RWPE2 (cell line): ENCODE measurements at regions not wholly inside any gene's neighbourhood (a gene's known extent, or its start where the extent isn't known, plus 50 kb on each side); places are given as distances from the start of the nearest gene placed in this dataset.

Source experiments
- ATAC-seq: fragments of 200-7000 bp; cut with Tn5 transposase; 3 replicates; pipeline ENCODE4 v1.9.1; 2021; ENCODE audit warnings: low read depth
- DNase-seq: peaks from one replicate; pipeline ENCODE4 v3.0.0-alpha.2; 2020; ENCODE audit warnings: low spot score
- H3K27ac ChIP-seq: fragments of 450-650 bp; 2 replicates; pipeline ENCODE4 v1.5.1; 2017; ENCODE audit warnings: mild to moderate bottlenecking; ENCODE audit not compliant: poor library complexity, severe bottlenecking
- H3K27me3 ChIP-seq: fragments of 250-450 bp; sonication (Bioruptor Pico); 2 replicates; pipeline ENCODE4 v1.5.1; 2021; ENCODE audit warnings: mild to moderate bottlenecking, moderate library complexity; ENCODE audit not compliant: insufficient read depth, poor library complexity, severe bottlenecking
- H3K36me3 ChIP-seq: fragments of 250-450 bp; sonication (Bioruptor Pico); 2 replicates; pipeline ENCODE4 v1.5.1; 2020; ENCODE audit warnings: low read depth, mild to moderate bottlenecking, moderate library complexity
- H3K4me1 ChIP-seq: fragments of 250-450 bp; sonication (Bioruptor Pico); 2 replicates; pipeline ENCODE4 v1.5.1; 2021; ENCODE audit warnings: mild to moderate bottlenecking, moderate library complexity; ENCODE audit not compliant: insufficient read depth, poor library complexity, severe bottlenecking
- H3K4me3 ChIP-seq: fragments of 250-450 bp; sonication (Bioruptor Pico); 2 replicates; pipeline ENCODE4 v1.5.1; 2021; ENCODE audit warnings: mild to moderate bottlenecking, moderate library complexity; ENCODE audit not compliant: severe bottlenecking
- H3K9me3 ChIP-seq: fragments of 250-450 bp; sonication (Bioruptor Pico); 2 replicates; pipeline ENCODE4 v1.5.1; 2021; ENCODE audit warnings: mild to moderate bottlenecking, moderate library complexity; ENCODE audit not compliant: severe bottlenecking
- TF ChIP-seq, protein P1 (sequence below): fragments of 450-650 bp; IDR thresholded peaks from one replicate; pipeline ENCODE4 v1.5.1; 2017; ENCODE audit warnings: mild to moderate bottlenecking, moderate library complexity; ENCODE audit not compliant: poor library complexity, severe bottlenecking

DNA sequence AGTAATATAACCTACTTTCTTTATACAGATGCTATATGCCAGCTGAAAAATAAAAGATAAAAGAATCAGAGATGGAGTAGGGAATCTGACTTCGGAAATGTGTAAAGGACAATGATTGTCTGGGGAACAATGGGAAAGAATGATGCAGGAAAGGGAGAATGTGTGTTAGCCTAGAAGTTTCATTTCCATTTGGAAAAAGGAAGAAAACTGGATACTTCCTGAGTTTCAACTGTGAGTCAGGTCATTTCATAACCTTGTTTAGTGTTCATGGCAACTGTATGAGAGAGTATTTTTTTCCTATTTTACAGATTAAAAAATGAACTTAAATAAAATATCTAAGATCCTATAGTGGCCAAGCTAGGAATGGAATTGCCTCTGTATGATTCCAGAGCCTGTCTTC lies 261.3 kb upstream of the NECTIN3 start:
- TF ChIP-seq, protein P1, sequence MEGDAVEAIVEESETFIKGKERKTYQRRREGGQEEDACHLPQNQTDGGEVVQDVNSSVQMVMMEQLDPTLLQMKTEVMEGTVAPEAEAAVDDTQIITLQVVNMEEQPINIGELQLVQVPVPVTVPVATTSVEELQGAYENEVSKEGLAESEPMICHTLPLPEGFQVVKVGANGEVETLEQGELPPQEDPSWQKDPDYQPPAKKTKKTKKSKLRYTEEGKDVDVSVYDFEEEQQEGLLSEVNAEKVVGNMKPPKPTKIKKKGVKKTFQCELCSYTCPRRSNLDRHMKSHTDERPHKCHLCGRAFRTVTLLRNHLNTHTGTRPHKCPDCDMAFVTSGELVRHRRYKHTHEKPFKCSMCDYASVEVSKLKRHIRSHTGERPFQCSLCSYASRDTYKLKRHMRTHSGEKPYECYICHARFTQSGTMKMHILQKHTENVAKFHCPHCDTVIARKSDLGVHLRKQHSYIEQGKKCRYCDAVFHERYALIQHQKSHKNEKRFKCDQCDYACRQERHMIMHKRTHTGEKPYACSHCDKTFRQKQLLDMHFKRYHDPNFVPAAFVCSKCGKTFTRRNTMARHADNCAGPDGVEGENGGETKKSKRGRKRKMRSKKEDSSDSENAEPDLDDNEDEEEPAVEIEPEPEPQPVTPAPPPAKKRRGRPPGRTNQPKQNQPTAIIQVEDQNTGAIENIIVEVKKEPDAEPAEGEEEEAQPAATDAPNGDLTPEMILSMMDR, result no peak
- Histone ChIP-seq H3K9me3 (no peaks in the 10 kb centered on the region), H3K27me3 (no peaks in the 10 kb centered on the region), H3K4me3 (no peak overlapping the region), H3K36me3 (no peaks in the 10 kb centered on the region), H3K4me1 (peaks cover 40% of the 10 kb centered on the region), H3K27ac (peak overlapping the region; percentile 22)
- no peak for ATAC-seq
- no peak for DNase-seq

DNA sequence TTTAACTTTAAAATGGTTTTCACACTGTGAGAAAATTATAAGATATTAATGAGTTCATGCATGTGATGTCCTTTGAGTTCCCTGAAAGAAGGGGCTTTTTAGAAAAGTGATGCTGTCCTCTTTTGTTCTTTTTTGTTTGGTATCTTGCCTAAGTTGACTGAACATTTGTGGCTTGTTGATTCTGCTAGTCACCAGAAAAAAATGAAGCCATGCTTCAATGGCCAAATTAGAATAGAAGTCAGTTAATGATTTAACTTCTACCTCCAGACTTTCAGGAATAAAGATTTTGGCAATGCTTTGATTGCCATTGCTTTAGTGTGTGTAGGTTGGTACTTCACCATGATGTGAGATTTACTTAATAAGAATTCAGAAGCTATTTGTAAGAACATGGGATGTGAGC lies 260.6 kb upstream of the NECTIN3 start:
- peaks cover 43% of the 10 kb centered on the region for H3K4me1 ChIP-seq
- H3K9me3 ChIP-seq, result no peaks in the 10 kb centered on the region
- no peak overlapping the region for H3K4me3 ChIP-seq
- no peaks in the 10 kb centered on the region for H3K27me3 ChIP-seq
- no peak for DNase-seq
- no peaks in the 10 kb centered on the region for H3K36me3 ChIP-seq
- H3K27ac ChIP-seq, result no peak overlapping the region
- TF ChIP-seq, protein P1, result no peak
- no peak for ATAC-seq

DNA sequence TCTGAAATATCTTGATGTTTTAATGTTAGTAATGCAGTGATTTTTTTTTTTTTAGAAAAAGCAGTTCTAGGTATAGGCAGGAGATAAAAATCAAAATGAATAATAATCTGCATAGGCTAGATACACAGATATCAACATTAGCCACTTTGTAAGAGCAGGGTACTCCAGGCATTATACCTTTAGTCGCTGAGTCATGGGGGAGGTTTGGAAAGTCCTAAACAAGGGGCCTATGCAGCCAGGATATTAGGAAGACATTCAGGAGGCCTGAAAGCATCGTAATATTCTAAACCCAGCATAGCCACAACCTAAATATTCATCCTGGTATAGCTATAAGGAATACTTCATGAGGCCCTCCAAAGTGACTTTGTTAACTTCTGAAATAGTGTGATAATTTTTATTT lies 258.1 kb upstream of the NECTIN3 start:
- DNase-seq (no peak), ATAC-seq (no peak)
- no peak overlapping the region for H3K4me3 ChIP-seq
- H3K27me3 ChIP-seq, result no peaks in the 10 kb centered on the region
- H3K4me1 ChIP-seq, result peaks cover 40% of the 10 kb centered on the region
- H3K27ac ChIP-seq, result peak overlapping the region; percentile 97
- no peaks in the 10 kb centered on the region for H3K36me3 ChIP-seq
- TF ChIP-seq, protein P1, result no peak
- no peaks in the 10 kb centered on the region for H3K9me3 ChIP-seq

DNA sequence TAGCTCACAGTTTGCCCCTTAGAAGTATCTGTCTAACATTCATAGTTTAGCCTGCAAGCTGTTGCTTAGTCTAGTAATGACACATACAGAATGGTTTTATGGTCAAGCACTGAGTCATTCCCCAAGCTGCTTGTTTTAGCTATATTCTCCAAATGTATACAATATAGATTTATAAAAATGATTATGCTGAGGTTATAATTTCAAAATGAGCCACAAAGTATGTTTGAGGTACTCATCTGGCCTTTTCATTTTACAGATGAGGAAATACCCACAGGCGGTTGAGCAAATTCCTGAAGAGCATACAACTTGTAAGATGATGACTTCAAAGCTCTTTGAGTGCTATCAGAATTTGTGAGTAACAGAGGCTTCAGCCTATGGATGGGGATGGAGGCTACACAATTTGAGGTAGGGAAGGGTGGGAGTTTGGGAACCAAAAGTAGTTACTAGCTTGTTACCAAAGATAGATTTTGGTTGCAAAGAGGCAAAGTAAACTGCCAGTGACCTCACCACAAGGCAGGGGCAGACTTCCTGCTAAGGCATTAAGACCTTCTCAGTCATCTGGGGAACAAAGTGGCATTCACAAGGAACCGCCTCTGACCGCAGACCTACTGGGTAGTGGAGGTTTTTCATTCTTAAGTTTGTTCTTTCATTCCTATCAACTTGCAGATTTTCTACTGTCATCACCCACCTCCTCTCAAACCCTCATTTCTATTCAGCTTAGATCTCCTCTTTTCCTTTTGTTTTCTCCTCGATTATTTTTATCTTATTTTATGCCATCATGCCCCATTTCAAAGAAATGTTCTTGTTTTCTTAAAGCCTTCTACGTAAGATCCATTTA lies 257.2 kb upstream of the NECTIN3 start:
- Histone ChIP-seq H3K27me3 (no peaks in the 10 kb centered on the region), H3K4me3 (no peak overlapping the region), H3K36me3 (no peaks in the 10 kb centered on the region), H3K4me1 (peaks cover 34% of the 10 kb centered on the region), H3K27ac (peak overlapping the region; percentile 97), H3K9me3 (no peaks in the 10 kb centered on the region)
- TF ChIP-seq, protein P1, result no peak
- peak; percentile 39 for DNase-seq
- ATAC-seq, result peak; percentile 93

DNA sequence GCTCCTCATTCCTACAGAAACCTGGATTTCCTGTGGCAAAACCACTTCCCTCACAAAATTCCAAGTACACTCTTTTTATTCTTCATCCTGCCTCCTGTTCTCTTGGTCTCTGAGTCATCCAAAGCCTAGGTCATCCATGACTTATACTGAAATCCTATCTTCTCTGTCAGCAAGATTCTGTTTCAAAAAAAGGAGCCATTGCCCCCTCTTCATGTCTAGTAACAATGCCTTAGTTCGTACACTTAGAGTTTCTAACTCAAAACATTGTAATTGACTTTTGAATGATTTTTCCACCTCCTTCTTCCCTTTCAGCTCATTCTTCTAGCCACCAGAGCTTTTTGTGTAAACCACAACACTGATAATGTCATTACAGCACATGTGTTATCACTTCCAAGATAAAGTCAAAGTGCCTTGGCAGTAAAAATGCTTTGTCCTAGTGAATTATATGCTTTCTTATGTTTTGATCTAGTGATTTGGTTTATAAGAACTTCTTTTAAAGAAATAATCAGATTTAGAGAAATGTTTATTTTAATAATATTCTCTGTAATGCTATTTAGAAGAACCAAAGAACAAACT lies 256.5 kb upstream of the NECTIN3 start:
- TF ChIP-seq, protein P1, result no peak
- Histone ChIP-seq H3K27ac (peak overlapping the region; percentile 97), H3K36me3 (no peaks in the 10 kb centered on the region), H3K4me3 (no peak overlapping the region), H3K4me1 (peaks cover 34% of the 10 kb centered on the region), H3K27me3 (no peaks in the 10 kb centered on the region), H3K9me3 (no peaks in the 10 kb centered on the region)
- peak; percentile 59 for ATAC-seq
- no peak for DNase-seq
